Body of pancreas (tissue), 4 donors: ENCODE measurements at regions not wholly inside any gene's neighbourhood (a gene's known extent, or its start where the extent isn't known, plus 50 kb on each side); places are given as distances from the start of the nearest gene placed in this dataset.

Experiments used
- POLR2A ChIP-seq, 3 donors: fragments of 450-650 bp; IDR thresholded peaks; one replicate each; pipeline ENCODE4 v1.6.1; 2016; ENCODE audit warnings: antibody characterized with exemption in 3 of 3, mild to moderate bottlenecking in 2 of 3
- TF ChIP-seq, protein P1 (sequence below), 7 experiments: fragments of 450-650 bp in 4 of 7; fragments of 200-600 bp in 3 of 7; sonication (generic) in 3 of 7; IDR thresholded peaks; one replicate each; pipeline ENCODE4 v1.5.1; 2016 to 2019; ENCODE audit warnings: antibody characterized with exemption in 7 of 7

DNA sequence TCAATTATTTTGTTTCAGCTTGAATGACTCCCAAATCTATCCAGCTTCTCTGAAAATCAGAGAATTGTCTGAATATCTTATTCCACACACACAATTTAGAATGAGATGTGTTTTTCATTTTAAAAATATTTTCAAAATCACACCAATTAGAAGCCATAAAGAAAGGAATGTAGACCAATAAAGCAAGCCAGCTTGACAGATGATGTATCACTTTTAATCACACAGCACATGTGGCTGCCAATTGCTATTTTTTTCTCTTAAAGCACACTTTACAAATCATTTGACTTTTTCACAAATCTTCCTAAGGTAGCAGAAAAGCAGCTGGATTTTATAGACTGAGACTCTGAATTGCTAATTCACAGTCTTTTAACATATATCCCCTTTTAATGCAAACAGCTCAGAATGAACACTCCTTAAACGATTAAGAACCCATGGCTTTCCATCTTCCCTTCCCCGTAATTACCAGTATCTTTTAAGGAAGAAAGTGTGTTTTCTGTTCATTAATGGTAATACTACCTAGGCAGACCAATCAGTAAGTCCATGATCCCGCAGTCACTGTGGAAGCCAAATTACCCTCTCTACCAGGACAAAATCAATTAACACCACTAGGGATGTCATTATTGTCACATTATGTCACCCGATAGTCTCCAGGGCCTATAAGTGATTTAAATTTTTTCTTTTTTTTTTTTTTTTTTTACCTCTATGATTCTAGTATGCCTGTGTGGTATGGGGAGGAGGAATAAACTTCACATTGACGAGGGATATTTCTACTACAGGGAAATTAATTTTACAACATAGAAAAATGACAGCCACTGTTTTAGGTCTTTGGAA lies 250.0 kb upstream of the VEPH1 start:
- TF ChIP-seq, protein P1, sequence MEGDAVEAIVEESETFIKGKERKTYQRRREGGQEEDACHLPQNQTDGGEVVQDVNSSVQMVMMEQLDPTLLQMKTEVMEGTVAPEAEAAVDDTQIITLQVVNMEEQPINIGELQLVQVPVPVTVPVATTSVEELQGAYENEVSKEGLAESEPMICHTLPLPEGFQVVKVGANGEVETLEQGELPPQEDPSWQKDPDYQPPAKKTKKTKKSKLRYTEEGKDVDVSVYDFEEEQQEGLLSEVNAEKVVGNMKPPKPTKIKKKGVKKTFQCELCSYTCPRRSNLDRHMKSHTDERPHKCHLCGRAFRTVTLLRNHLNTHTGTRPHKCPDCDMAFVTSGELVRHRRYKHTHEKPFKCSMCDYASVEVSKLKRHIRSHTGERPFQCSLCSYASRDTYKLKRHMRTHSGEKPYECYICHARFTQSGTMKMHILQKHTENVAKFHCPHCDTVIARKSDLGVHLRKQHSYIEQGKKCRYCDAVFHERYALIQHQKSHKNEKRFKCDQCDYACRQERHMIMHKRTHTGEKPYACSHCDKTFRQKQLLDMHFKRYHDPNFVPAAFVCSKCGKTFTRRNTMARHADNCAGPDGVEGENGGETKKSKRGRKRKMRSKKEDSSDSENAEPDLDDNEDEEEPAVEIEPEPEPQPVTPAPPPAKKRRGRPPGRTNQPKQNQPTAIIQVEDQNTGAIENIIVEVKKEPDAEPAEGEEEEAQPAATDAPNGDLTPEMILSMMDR (IDR thresholded peaks at IDR 0.05): no peak
- TF ChIP-seq POLR2A (IDR thresholded peaks at IDR 0.05): no peak
